ENCODE measurements at regions not wholly inside any gene's neighbourhood (a gene's known extent, or its start where the extent isn't known, plus 50 kb on each side); places are given as distances from the start of the nearest gene placed in this dataset.

- DNase-seq (ENCODE audit: low read depth, low spot score) (no peak), FAIRE-seq (no peak)
- Histone ChIP-seq H3K27ac (ENCODE audit: control insufficient read depth, insufficient read depth, low read length) (no peak overlapping the region), H3K9me3 (ENCODE audit: control insufficient read depth, low read depth, low read length) (no peaks in the 10 kb centered on the region), H3K36me3 (ENCODE audit: control insufficient read depth in 2 of 2, extremely low read depth in 1 of 2, insufficient read depth in 2 of 2, low read length in 2 of 2) (no peaks in the 10 kb centered on the region), H2AFZ (ENCODE audit: control insufficient read depth, low read length) (no peak overlapping the region), H3K4me2 (ENCODE audit: control insufficient read depth, extremely low read depth, insufficient read depth, low read depth, low read length) (no peak overlapping the region), H3K4me1 (ENCODE audit: control insufficient read depth, extremely low read depth, insufficient read depth, low read length) (no peaks in the 10 kb centered on the region), H3K79me2 (ENCODE audit: control insufficient read depth, insufficient read depth, low read length) (no peaks in the 10 kb centered on the region), H3K9me1 (ENCODE audit: control insufficient read depth, extremely low read depth, insufficient read depth, low read length) (no peaks in the 10 kb centered on the region), H3K9ac (ENCODE audit: control insufficient read depth, extremely low read depth, insufficient read depth, low read length) (no peak overlapping the region), H3K27me3 (ENCODE audit: control insufficient read depth, extremely low read depth, insufficient read depth, low read length) (no peaks in the 10 kb centered on the region), H4K20me1 (ENCODE audit: control insufficient read depth, extremely low read depth, insufficient read depth, low read length) (no peaks in the 10 kb centered on the region), H3K4me3 (ENCODE audit: control insufficient read depth in 2 of 3, extremely low read depth in 1 of 3, insufficient read depth in 2 of 3, low read depth in 1 of 3, low read length in 3 of 3) (no peak overlapping the region)
- dilution Hi-C loops (cut with MboI; ENCODE audit: extremely low pct_ligation_motif_present, low sequenced_read_pairs), result no loop called here
- TF ChIP-seq EZH2 (IDR thresholded peaks at IDR 0.05; ENCODE audit: low read length), result no peak
- TF ChIP-seq, protein P1, sequence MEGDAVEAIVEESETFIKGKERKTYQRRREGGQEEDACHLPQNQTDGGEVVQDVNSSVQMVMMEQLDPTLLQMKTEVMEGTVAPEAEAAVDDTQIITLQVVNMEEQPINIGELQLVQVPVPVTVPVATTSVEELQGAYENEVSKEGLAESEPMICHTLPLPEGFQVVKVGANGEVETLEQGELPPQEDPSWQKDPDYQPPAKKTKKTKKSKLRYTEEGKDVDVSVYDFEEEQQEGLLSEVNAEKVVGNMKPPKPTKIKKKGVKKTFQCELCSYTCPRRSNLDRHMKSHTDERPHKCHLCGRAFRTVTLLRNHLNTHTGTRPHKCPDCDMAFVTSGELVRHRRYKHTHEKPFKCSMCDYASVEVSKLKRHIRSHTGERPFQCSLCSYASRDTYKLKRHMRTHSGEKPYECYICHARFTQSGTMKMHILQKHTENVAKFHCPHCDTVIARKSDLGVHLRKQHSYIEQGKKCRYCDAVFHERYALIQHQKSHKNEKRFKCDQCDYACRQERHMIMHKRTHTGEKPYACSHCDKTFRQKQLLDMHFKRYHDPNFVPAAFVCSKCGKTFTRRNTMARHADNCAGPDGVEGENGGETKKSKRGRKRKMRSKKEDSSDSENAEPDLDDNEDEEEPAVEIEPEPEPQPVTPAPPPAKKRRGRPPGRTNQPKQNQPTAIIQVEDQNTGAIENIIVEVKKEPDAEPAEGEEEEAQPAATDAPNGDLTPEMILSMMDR (optimal IDR thresholded peaks at IDR 0.05 in 1 of 3, IDR thresholded peaks at IDR 0.05 in 1 of 3, conservative IDR thresholded peaks at IDR 0.05 in 1 of 3; ENCODE audit: extremely low read depth in 1 of 3, insufficient read depth in 2 of 3, low read length in 3 of 3), result no peak
Observed at GRCh38 chr5:18380729-18381362, 746.6 kb downstream of the TAF11L14 start.

DNA sequence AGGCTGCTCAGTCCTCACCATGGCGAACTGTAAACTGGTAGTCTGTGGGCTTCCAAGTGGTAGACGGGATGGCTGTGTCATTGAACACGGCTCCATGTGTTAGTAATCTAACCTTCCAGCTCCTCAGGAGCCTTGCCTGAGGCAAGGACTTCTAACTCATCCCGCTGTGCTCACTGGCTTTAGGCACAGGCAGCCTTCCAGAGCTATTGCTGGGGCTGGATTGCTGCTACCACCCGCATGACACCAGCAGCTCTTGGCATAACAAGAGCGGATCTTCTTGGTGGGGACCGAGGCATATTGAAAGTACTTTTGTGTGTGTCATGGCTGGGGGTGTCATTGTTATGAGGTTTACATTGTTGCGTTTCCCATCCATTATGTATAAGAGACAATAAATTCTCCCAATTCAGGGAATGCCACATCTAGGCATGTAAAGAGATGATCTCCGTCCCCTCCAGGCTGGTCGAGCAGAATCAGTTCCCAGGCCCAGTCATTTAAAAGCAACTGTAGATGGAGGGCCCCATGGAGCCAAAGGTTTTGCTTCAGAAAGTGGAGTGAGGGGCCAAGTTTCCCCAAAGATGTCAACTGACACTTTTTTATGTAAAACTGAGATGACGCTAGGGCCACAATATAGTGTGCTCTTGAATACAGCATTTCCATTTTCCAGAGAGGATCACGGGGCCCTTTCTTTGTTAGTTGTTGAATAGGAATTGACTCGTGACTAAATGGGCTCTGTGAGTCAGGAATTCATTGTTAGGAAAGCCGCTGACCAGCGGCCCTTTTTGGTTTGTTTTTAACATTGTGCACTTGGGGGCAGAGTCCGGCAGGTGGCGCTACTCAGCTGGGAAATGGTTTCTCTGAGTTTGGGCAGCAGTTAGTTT is 759.5 kb downstream of the TAF11L14 start:
- dilution Hi-C loops (cut with MboI; ENCODE audit: extremely low pct_ligation_motif_present, low sequenced_read_pairs), result no loop called here
- Histone ChIP-seq H3K79me2 (ENCODE audit: control insufficient read depth, insufficient read depth, low read length) (no peaks in the 10 kb centered on the region), H3K27ac (ENCODE audit: control insufficient read depth, insufficient read depth, low read length) (no peak overlapping the region), H4K20me1 (ENCODE audit: control insufficient read depth, extremely low read depth, insufficient read depth, low read length) (no peaks in the 10 kb centered on the region), H3K9me1 (ENCODE audit: control insufficient read depth, extremely low read depth, insufficient read depth, low read length) (no peaks in the 10 kb centered on the region), H3K4me3 (ENCODE audit: control insufficient read depth in 2 of 3, extremely low read depth in 1 of 3, insufficient read depth in 2 of 3, low read depth in 1 of 3, low read length in 3 of 3) (no peak overlapping the region), H3K4me1 (ENCODE audit: control insufficient read depth, extremely low read depth, insufficient read depth, low read length) (no peaks in the 10 kb centered on the region), H2AFZ (ENCODE audit: control insufficient read depth, low read length) (no peak overlapping the region), H3K9ac (ENCODE audit: control insufficient read depth, extremely low read depth, insufficient read depth, low read length) (no peak overlapping the region), H3K27me3 (ENCODE audit: control insufficient read depth, extremely low read depth, insufficient read depth, low read length) (no peaks in the 10 kb centered on the region), H3K9me3 (ENCODE audit: control insufficient read depth, low read depth, low read length) (no peaks in the 10 kb centered on the region), H3K36me3 (ENCODE audit: control insufficient read depth in 2 of 2, extremely low read depth in 1 of 2, insufficient read depth in 2 of 2, low read length in 2 of 2) (no peaks in the 10 kb centered on the region), H3K4me2 (ENCODE audit: control insufficient read depth, extremely low read depth, insufficient read depth, low read depth, low read length) (no peak overlapping the region)
- DNase-seq (ENCODE audit: low read depth, low spot score) (no peak), FAIRE-seq (no peak)
- TF ChIP-seq EZH2 (IDR thresholded peaks at IDR 0.05; ENCODE audit: low read length), result no peak
- TF ChIP-seq, protein P1 (optimal IDR thresholded peaks at IDR 0.05 in 1 of 3, IDR thresholded peaks at IDR 0.05 in 1 of 3, conservative IDR thresholded peaks at IDR 0.05 in 1 of 3; ENCODE audit: extremely low read depth in 1 of 3, insufficient read depth in 2 of 3, low read length in 3 of 3), result peak; percentile 73 to 93 (median 88)
